HG02973 (cell line): ENCODE measurements at regions not wholly inside any gene's neighbourhood (a gene's known extent, or its start where the extent isn't known, plus 50 kb on each side); places are given as distances from the start of the nearest gene placed in this dataset.

Experiments used
- ATAC-seq: cut with Tn5 transposase; IDR thresholded peaks from one replicate; pipeline ENCODE4 v1.9.1; 2021; ENCODE audit warnings: moderate library complexity; ENCODE audit not compliant: unreplicated experiment

DNA sequence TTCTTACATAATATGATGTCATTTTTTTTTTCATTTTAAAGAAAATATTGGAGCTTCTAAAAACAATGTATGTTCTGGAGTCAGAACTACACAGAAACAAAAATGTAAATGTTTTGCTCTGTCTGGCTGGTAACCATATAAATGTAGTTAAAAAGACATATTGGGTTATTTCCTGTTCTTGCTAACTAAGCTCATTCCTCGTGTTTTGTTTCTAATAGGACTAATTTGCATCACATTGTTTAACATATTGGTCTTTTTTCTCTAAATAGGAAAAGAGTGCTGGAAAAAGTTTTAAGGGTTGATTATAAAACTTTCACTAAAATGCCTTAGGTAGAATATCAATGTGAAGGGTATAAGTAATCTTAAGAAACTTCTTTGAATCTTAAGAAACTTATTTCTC is 221.3 kb downstream of the SLC6A15 start:
- ATAC-seq, result no peak

DNA sequence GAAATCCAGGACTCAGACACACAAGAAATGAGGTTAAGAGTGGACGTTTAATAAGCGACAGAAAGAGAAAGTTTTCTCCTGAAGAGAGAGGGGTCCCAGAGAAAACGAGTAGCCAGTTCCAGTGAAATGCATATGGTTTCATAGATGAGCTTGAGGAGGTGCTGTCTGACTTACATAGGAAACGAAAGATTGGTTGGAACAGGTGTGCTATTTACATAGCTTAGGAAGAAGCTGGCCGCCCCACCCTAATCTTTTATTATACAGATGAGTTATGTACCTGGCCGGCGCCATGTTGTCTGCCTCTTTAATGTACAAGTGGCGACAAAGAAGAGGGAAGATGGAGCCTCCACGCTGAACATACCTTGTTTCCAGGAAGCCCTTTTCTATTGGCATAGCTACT is 223.0 kb downstream of the SLC6A15 start:
- no peak for ATAC-seq

DNA sequence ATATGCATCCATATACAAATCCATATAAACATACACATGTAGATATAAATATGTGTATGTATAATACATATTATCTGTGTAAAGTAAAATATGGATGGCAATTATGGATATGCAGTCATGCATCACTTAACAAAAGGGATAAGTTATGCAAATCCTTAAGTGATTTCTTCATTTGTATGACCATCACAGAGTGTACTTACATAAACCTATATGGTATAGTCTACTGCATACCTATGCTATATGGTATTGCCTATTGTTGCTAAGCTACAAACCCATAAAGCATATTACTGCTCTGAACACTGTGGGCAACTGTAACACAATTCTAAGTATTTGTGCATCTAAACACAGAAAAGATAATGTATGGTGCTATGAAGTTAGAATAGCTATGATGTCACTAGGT is 227.2 kb downstream of the SLC6A15 start:
- ATAC-seq, result no peak

DNA sequence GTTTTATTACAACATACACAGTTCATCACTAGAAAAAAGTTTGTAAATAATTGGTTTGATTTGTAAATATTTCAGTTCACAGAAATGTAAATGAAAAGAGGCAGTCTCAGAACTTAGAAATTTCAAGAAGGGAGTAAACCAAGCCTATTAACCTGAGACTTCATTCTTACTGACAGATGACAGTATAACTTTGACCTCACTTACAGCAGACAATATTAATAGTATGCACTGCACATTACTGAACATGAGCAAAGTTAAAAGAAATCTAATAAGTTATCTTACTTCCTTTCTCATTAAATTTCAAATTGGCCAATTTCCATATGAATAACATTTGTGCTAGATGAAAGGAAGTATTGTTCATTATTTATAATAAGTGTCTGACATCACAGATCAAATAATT is 235.8 kb downstream of the SLC6A15 start:
- ATAC-seq, result no peak

DNA sequence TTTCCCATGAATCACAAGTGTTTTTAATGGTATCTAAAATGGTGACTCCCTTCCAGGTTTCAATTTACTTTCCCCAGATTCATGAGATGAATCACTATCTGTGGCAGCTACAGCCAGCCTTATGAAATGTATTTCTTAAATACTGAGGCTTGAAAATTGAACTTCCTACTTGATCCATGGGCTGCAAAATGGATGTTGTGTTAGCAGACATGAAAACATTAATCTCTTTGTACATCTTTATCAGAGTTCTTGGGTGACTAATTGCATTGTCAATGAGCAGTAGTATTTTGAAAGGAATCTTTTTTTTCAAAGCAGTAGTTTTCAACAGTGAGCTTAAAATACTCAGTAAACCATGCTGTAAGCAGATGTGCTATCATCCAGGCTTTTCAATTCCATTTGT is 250.8 kb downstream of the SLC6A15 start:
- ATAC-seq, result no peak

DNA sequence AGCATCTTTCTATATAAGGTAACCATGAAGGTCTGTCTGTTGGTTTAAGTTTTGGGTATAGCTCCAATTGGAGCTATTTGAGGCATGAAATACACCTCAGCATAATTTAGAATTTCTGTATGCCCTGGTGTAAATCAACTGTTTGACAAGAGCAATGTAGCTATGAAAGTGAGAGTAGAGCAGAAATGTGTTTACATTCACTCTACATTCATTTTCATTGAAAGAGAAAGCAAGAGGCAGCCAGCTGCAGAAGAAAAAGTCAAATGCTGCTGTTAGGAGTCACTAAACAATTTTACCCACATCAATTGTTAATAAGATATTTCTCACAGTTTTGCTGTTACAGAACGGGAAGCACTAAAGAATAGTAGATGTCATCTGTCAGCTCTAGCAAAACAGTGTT is 252.5 kb downstream of the SLC6A15 start:
- ATAC-seq, result peak; percentile 65

DNA sequence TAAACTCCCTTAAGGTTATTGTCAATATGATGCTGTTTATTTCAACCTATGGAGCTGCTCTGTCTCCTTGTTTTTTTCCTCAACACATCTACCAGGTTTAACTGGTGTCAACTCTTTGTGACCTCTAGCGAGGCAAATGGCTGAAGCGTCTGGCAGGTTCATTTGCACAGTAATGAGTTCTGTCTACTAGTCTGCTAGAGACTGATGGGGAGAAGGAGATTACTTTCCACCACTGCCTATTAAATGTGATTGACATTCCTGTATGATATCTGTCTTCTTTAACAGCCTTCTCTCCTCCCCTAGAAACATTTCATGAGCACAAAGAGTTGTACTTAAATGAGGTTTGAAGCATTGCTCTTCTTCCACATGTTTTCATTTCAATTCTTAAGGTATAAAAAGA is 253.7 kb downstream of the SLC6A15 start:
- ATAC-seq, result no peak

DNA sequence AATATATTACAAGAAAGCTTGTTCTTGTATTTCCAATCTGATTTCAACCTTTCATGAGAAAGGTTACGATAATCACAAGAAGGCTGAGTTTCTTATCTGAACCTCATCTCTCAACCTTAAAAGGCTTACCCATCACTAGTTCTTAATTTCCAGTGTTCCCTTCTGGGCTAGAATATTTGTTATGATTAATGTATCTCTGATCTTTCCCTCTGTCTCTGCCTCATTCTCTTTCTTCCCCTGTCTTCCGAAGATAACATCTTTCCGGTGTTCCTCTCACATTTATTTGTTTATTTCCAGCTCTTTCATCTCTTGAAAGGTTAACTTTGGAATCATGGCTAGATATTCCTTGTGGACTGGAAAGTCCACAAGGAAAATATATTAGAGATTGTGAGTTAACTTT is 255.9 kb downstream of the SLC6A15 start:
- ATAC-seq, result no peak

DNA sequence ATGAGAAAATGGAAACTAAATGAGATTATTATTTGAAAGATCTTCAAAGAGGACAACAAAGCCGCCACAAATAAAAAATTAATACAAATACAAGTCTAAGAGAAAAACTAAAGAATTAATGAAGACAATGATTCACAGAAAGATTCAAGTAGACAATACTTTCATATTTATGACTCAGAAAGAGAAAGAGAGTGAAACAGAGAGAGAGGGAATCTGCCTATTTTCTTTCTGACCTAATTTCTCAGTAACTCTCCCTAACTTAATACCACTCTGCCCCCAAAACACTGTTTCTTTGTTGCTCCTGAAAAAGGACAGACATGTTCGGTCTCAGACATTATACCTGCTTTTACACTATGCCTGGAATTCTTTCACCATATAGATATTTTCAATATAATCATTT is 259.1 kb downstream of the SLC6A15 start:
- ATAC-seq, result no peak

DNA sequence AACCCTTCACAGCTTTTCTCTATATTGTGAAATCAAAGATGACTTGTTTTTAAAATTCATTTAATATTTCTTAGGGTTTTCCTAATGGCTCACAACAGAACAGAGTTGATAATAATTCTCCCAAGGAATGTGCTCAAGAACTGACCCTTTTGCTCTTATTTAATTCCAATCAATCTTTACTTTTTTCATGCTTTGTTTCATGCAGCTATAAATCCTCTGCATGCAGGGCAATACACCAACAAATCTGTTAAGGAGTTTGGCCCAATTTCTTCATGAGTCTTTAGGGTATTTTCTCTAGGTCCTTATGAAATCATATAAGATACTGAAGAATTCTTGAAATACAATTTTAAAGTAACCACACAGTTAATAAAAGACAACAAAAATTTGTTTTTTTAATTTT is 264.2 kb downstream of the SLC6A15 start:
- ATAC-seq, result no peak

DNA sequence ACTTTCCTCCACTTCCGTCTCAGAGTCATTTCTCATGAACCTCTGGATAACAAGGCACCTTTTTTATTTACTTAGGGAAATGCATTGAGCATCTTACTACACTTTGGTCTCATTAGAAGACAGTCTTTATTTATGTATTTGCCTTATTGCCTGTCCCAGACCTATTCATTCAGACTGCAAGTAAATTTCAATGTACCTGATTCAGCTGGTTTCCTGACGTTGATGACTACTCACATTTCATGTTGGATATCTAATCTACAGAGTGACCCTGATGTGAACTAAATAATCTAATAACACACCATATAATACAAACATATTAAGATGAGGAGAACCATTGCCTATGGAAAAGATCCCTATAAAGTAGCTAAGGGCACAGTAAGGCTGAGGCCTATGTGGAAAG is 267.7 kb downstream of the SLC6A15 start:
- ATAC-seq, result no peak

DNA sequence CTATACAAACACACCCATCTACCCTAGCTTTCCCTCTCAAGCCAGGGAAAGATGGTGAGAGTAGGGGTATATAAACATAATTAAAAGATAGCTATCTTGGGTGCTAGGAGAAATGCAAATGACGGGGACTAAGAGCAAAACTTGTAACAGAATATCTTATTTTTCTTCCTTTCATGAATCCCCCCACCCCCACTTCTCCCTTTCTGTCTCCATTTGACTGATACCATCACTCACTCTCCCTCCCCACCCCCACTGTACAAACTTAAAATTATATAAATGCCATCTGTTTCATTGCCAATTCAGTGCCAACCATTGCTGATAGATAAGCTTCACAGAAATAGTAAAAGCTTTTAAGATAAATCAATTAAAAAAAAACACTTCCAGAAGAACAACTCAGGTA is 268.6 kb downstream of the SLC6A15 start:
- ATAC-seq, result no peak

DNA sequence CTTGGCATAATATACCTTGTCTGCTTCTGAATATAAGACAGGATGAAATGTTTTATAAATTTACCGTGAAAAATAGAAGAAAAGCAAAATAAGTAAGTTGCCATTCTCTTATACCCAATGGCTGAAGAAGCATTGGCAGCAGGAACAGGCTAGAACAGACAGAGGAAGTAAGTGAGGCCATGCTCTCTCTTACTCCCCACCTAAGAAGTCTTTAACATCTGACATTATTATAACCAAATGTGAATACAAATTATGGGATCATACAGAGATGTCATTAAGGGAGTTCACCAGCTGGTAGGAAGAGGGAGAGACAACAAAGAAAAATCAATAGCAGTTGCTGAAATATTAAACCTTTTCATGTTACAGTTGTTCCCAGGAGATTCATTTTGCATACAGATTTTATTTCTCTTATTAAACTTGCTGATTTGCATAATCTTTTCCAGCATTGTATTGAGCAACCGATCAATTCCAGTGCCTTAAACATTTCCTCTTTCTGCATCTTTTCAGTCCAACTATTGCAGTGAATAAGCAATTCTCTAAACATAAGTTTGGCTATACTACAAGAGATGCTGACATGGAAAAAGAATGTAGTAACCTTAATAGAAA is 270.6 kb downstream of the SLC6A15 start:
- ATAC-seq, result no peak

DNA sequence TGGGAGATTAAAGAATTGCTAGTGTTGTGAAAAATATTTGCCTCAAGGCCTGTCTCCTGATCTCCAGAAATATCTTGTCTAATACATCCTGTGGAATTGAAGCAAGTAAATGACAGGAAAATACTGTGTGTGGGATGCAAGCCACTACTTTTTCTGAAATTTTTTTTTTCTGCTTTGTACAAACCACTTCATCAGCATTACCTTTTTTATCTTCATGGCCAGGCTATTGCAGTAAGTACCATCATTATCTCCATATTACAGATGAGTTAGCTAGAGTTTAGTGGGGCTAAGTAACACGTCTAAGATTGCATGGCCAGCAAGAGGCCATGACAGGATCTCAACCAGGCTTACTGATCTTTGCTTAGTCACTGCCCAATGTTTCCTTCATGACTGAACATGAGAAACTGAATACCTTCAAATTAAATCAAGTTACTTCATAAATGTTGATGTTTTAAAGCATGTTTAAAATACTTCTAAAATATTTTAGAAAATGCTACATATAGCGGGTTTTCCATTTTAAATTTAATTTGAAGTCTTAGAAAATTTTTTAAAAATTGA is 273.7 kb downstream of the SLC6A15 start:
- ATAC-seq, result no peak

DNA sequence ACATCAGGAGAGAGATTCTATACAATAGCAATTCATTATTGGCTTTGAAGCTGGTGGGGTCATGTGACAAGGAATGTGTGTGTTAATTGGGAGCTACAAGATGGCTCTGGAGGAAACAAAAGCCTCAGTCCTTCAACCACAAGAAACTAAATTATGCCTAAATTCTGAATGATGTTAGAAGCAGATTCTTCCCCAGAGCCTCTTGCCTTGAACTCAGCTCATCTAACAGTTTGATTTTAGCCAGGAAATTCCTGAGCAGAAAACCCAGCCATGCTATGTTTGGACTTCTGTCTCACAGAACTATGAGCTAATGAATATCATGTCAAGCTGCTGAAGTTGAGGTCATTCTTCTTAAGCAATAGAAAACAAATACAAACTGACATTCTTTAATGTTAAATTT is 274.7 kb downstream of the SLC6A15 start:
- ATAC-seq, result no peak

DNA sequence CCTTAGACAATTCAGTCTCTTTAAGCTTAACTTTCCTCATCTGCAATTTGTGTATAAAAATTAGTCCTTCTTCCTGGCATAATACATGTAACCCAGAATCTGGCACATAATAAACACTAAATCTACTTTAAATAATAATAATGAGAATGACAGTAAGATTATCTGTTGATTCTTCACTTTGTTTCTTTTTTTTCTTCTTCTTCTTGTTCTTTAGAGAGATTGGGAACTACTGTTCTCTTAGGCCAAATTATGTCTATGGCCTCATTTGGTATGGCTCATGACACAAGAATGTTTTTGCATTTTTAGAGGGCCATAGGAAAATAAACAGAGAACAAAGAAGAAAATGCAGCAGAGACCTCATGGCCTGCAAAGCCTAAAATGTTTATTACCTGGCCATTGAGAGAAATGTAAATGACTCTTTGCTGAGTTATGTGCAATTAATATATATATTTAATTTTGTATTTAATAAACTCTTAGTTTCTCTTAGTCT is 275.8 kb downstream of the SLC6A15 start:
- no peak for ATAC-seq

DNA sequence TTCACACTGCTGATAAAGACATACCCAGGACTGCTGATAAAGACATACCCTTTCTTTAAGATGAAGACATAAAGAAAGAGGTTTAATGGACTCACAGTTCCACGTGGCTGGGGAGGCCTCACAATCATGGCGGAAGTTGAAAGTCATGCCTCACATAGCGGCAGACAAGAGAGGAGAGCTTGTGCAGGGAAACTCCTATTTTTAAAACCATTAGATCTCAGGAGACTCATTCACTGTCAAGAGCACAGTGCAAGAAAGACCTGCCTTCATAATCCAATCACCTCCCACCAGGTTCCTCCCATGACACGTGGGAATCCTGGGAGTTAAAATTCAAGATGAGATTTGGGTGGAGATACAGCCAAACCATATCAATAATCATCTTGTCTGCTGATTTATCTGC is 278.1 kb downstream of the SLC6A15 start:
- ATAC-seq, result no peak

DNA sequence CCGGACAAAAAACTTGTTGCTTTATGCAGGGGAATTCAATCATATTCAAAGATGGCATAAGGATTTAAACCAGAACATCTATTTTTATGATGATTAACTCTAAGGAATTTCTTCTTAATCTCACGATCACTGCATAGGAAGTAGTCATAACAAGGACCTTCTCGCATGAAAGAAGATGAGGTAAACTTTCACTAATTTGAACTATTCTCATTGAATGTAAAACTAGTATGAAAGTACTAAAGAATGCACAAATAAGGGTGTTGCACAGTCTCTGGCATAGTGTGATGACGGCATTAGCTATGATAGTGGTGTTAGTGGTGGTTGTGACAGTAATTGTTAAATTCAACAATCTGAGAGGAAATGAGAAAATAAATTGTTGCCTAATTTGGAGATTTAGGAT is 280.0 kb downstream of the SLC6A15 start:
- ATAC-seq, result no peak

DNA sequence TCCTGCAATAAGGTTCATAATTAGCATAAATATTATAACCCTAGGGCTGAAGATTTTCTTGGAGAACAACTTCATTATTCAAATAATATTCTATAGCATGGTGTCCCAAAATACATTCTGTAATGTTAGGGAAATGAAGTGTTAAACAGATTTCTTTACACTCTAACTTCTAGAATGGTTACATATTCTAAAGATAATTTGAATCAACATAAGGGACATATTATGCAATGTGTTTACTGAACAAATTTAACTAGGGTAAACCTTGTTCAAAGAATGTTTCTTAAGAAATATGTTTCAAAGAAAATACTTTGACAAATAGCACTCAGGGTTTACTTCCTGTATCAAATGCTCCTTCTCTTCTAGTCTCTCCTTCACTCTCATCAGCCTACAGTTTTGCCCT is 281.6 kb downstream of the SLC6A15 start:
- no peak for ATAC-seq

DNA sequence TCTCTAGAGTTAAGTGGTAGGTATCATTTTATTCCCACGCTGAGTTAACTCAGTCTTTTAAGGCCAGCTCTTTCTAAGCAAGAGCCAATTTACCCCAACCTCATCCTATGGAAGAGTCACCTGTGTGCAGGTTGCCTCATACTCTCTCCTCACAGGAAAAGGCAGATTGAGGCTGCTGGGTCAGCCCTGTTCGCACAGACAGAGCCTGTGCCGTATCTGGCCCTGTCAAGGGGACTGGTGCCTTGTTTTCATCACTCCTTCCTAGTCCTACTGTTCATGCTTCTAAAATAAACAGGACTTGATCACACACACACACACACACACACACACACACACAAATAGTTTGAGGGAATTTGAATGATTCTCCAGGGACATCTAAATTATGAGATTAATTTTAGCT is 285.0 kb downstream of the SLC6A15 start:
- ATAC-seq, result no peak

DNA sequence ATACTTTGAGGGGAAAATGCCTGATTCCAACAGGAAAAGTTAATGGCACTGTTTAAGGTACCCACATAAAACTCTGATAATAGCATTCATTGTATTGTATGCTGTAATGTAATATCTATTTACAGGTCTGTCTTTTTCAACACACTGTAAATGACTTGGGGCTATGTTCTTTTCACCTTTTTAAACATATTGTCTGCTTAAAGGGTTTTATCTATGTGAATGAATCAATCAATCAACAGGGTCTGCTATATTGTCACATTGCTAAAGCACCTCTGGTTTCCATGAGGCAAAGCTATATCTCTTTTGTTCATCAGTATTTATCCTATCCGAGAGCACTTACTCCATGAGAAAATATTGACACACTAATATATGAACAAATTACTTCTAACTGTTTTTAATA is 288.0 kb downstream of the SLC6A15 start:
- no peak for ATAC-seq

DNA sequence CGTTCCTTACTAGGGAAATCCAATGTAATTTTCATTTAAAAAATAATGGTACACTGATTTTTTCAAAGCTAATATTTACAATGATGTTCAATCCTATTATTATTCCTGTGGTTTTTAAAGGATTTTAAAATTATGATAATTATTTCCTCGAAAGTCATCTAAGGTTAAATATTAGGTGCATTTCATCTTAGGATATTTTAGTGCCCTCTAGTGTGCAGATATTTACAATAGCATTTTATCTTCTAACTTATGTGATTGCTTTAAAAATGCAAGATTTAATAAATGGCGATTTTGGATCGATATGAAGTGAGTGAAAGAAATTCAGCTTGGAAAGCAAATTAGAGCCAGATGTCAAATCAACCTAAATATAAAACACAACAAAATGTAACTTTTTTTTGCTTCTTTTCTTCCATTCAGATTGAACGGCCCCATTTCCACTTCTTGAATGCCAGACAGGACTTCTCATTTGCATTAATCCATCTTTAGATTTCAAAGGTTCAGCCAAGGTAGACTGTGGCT is 293.5 kb downstream of the SLC6A15 start:
- ATAC-seq, result no peak
